HCT116 (cell line): ENCODE measurements at regions not wholly inside any gene's neighbourhood (a gene's known extent, or its start where the extent isn't known, plus 50 kb on each side); places are given as distances from the start of the nearest gene placed in this dataset.

Experiments used
- ATAC-seq: fragments of 200-7000 bp; cut with Tn5 transposase; 2 replicates; pipeline ENCODE4 v1.9.1; 2020; ENCODE audit warnings: mild to moderate bottlenecking, moderate library complexity
- BruUV-seq: library from RNA; stranded (reverse); fragments of 400-500 nt; replicated peaks from 2 replicates; lab custom pipeline; 2021; lab: Mats Ljungman, UMichigan
- CTCF ChIA-PET: fragments of 300-600 bp; sonication (Branson Sonifier 250); formaldehyde crosslinking; loops from one replicate; lab custom pipeline; 2021; ENCODE audit warnings: antibody characterized with exemption; lab: Charles Lee
- POLR2A ChIA-PET: fragments of 300-600, 350-600 bp; sonication (Branson Sonifier 250); formaldehyde crosslinking; loops from one replicate; lab custom pipeline; 2021; ENCODE audit warnings: antibody characterized with exemption; lab: Charles Lee
- RAD21 ChIA-PET, 2 experiments: fragments of 300-600 bp; sonication (Branson Sonifier 250); formaldehyde crosslinking; loops; one replicate each; lab custom pipeline; 2023; ENCODE audit warnings: low total read pairs in 2 of 2; ENCODE audit not compliant: uncharacterized antibody in 2 of 2, unreplicated experiment in 2 of 2, low non-redundant PET in 1 of 2; lab: Charles Lee
- DNase-seq: peaks from one replicate; pipeline ENCODE4 v3.0.0-alpha.2; 2010; ENCODE audit warnings: low read depth, low spot score
- H2AFZ ChIP-seq: fragments of 200-600 bp; shearing (Covaris generic), sonication (generic); 2 replicates; pipeline ENCODE4 v1.6.1; 2017; ENCODE audit warnings: low read depth, mixed run types, mixed read lengths, antibody characterized with exemption, low read length; ENCODE audit not compliant: poor library complexity, severe bottlenecking
- H3K27ac ChIP-seq: 2 replicates; pipeline ENCODE4 v1.5.1; 2012; ENCODE audit warnings: low read depth, low read length
- H3K27me3 ChIP-seq: fragments of 200-600 bp; sonication (generic); 2 replicates; pipeline ENCODE4 v1.6.1; 2016; ENCODE audit warnings: mixed run types, low read length, mixed read lengths; ENCODE audit not compliant: insufficient read depth
- H3K36me3 ChIP-seq, 2 experiments: fragments of 200-500 bp in 1 of 2; fragments of 200-600 bp in 1 of 2; sonication (Bioruptor generic) in 1 of 2; sonication (generic) in 1 of 2; 2 replicates each; pipeline versions ENCODE4 v1.5.1 to v1.6.1; 2014 to 2016; ENCODE audit warnings: low read length in 2 of 2, inconsistent platforms in 1 of 2, mixed read lengths in 1 of 2, mixed run types in 1 of 2; ENCODE audit not compliant: insufficient read depth in 2 of 2, control insufficient read depth in 1 of 2
- H3K4me1 ChIP-seq, 2 experiments: fragments of 200-600 bp in 1 of 2; sonication (generic) in 1 of 2; 2 replicates each; pipeline versions ENCODE4 v1.5.1 to v1.6.1; 2012 to 2017; ENCODE audit warnings: low read length in 2 of 2, inconsistent platforms in 1 of 2, mild to moderate bottlenecking in 1 of 2, mixed read lengths in 1 of 2, mixed run types in 1 of 2, moderate library complexity in 1 of 2; ENCODE audit not compliant: insufficient read depth in 2 of 2, control insufficient read depth in 1 of 2
- H3K4me2 ChIP-seq: fragments of 200-600 bp; sonication (generic); 2 replicates; pipeline ENCODE4 v1.6.1; 2017; ENCODE audit warnings: mixed run types, low read length, mixed read lengths
- H3K4me3 ChIP-seq, 2 experiments: fragments of 200-600 bp in 1 of 2; sonication (generic) in 1 of 2; replicated peaks in 1 of 2; 2 replicates each; pipeline ENCODE4 v1.5.1; 2011 to 2016; ENCODE audit warnings: low read length in 2 of 2, control low read depth in 1 of 2, low read depth in 1 of 2, mild to moderate bottlenecking in 1 of 2, mixed read lengths in 1 of 2, mixed run types in 1 of 2
- H3K79me2 ChIP-seq: fragments of 200-600 bp; sonication (generic); 2 replicates; pipeline ENCODE4 v1.6.1; 2017; ENCODE audit warnings: mild to moderate bottlenecking, mixed run types, low read length, moderate library complexity, mixed read lengths; ENCODE audit not compliant: insufficient read depth
- H3K9ac ChIP-seq: fragments of 200-600 bp; sonication (generic); 2 replicates; pipeline ENCODE4 v1.6.1; 2016; ENCODE audit warnings: low read length, mixed read lengths
- H3K9me2 ChIP-seq: fragments of 200-600 bp; sonication (generic), shearing (Covaris generic); 2 replicates; pipeline ENCODE4 v1.6.1; 2017; ENCODE audit warnings: mixed run types, mild to moderate bottlenecking, moderate library complexity; ENCODE audit not compliant: insufficient read depth
- H3K9me3 ChIP-seq, 2 experiments: fragments of 200-500 bp in 1 of 2; fragments of 200-600 bp in 1 of 2; sonication (Bioruptor generic) in 1 of 2; sonication (generic) in 1 of 2; 2 replicates each; pipeline ENCODE4 v1.6.1; 2014 to 2017; ENCODE audit warnings: low read length in 2 of 2, mixed read lengths in 2 of 2, inconsistent platforms in 1 of 2, low read depth in 1 of 2, mild to moderate bottlenecking in 1 of 2, mixed run types in 1 of 2, moderate library complexity in 1 of 2; ENCODE audit not compliant: control insufficient read depth in 1 of 2, insufficient read depth in 1 of 2
- H4K20me1 ChIP-seq: fragments of 200-600 bp; sonication (generic), shearing (Covaris generic); 2 replicates; pipeline ENCODE4 v1.6.1; 2017; ENCODE audit warnings: mixed run types, mild to moderate bottlenecking, moderate library complexity; ENCODE audit not compliant: insufficient read depth
- CBX3 ChIP-seq: IDR thresholded peaks from 2 replicates; pipeline ENCODE4 v1.6.1; 2012; ENCODE audit warnings: low read depth
- CTCF ChIP-seq, 3 experiments: fragments of 200-600 bp in 1 of 3; sonication (generic) in 1 of 3; IDR thresholded peaks in 2 of 3; conservative IDR thresholded peaks in 1 of 3; 2 replicates each; pipeline ENCODE4 v1.5.1; 2012 to 2017; ENCODE audit warnings: low read depth in 2 of 3, low read length in 2 of 3, antibody characterized with exemption in 1 of 3, borderline replicate concordance in 1 of 3, control low read depth in 1 of 3, mild to moderate bottlenecking in 1 of 3, mixed read lengths in 1 of 3, mixed run types in 1 of 3, moderate library complexity in 1 of 3; ENCODE audit not compliant: insufficient read depth in 1 of 3
- EGR1 ChIP-seq: IDR thresholded peaks from 2 replicates; pipeline ENCODE4 v1.6.1; 2012; ENCODE audit warnings: low read depth
- ELF1 ChIP-seq: IDR thresholded peaks from 2 replicates; pipeline ENCODE4 v1.6.1; 2012; ENCODE audit warnings: low read depth, borderline replicate concordance
- EZH2 ChIP-seq: fragments of 200-600 bp; sonication (generic); IDR thresholded peaks from 2 replicates; pipeline ENCODE4 v1.6.1; 2017; ENCODE audit warnings: antibody characterized with exemption, mixed run types
- FOSL1 ChIP-seq: IDR thresholded peaks from 2 replicates; pipeline ENCODE4 v1.6.1; 2012; ENCODE audit warnings: low read depth
- JUND ChIP-seq: IDR thresholded peaks from 2 replicates; pipeline ENCODE4 v1.6.1; 2012
- MAX ChIP-seq: IDR thresholded peaks from 2 replicates; pipeline ENCODE4 v1.6.1; 2012
- POLR2A ChIP-seq: IDR thresholded peaks from 2 replicates; pipeline ENCODE4 v1.7.0; 2011; ENCODE audit warnings: borderline replicate concordance; ENCODE audit not compliant: insufficient read depth, insufficient read length; ENCODE audit errors: extremely low read depth
- POLR2AphosphoS5 ChIP-seq: IDR thresholded peaks from 2 replicates; pipeline ENCODE4 v1.6.1; 2011; ENCODE audit warnings: mild to moderate bottlenecking, low read depth, low read length, moderate library complexity
- RAD21 ChIP-seq: IDR thresholded peaks from 2 replicates; pipeline ENCODE4 v1.6.1; 2012; ENCODE audit warnings: low read depth, mild to moderate bottlenecking
- SP1 ChIP-seq: IDR thresholded peaks from 2 replicates; pipeline ENCODE4 v1.6.1; 2012; ENCODE audit warnings: low read depth
- TCF7L2 ChIP-seq: IDR thresholded peaks from 2 replicates; pipeline ENCODE4 v1.7.0; 2011; ENCODE audit warnings: borderline replicate concordance, inconsistent platforms; ENCODE audit not compliant: insufficient read depth, insufficient read length; ENCODE audit errors: extremely low read depth
- ZNF274 ChIP-seq: fragments of 200-500 bp; sonication (Bioruptor generic); IDR thresholded peaks from 2 replicates; pipeline ENCODE4 v1.6.1; 2014; ENCODE audit warnings: mild to moderate bottlenecking, low read depth, low read length, inconsistent platforms
- intact Hi-C: fragments of 100-400 bp; cut with micrococcal nuclease; formaldehyde crosslinking; loops from 2 replicates; pipeline ENCODE4 v1.10.0; 2022
- TF ChIP-seq, protein P1 (sequence below): IDR thresholded peaks from 2 replicates; pipeline ENCODE4 v1.6.1; 2012; ENCODE audit warnings: low read depth
- TF ChIP-seq, protein P2 (sequence below): IDR thresholded peaks from 2 replicates; pipeline ENCODE4 v1.6.1; 2011; ENCODE audit warnings: mild to moderate bottlenecking, low read length, moderate library complexity; ENCODE audit not compliant: insufficient replicate concordance; ENCODE audit errors: extremely low read depth

DNA sequence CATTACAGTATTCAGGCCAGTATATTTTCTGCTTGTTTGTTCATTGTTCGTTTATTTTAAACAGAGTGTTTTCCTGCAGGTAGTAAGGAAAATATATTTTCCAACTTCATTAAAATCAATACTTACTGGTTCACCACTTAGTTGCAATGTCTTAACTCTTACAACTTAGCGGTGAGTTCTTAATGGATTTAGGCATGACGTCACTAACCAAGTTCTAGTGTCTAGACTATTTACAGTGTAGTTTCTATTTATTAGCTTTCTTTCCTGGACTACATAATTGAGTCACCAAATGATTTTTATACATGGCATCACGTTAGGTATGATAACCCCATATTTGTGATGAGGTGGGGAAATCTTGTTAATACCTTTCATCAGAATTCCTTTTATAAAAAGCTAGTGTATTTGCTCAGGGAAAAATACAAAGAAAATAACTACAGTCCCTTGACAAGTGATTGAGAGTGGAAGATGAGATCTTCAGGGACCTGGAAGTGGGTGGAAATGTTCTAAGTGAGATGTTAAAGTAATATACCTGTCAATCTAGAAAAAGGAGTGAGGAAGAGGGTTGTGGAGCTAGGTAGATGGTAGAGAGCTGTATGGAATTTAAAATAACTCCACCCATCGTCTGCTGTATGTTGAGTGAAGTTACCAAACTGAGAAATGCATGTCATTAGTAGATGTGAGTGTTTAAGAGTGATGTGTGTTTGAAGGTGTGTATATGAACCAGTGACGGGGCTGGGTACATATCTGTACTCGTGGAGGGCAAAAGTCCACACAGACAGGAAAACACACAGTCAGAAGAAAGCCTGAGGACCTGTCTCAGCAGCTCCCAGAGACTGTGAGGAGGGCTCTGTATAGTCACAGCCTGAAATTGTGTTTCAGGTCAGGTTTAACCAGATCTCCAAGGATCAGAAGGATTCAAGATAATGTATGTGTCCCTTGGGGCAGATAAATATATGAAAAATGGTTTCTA lies 197.6 kb upstream of the ADAMTS5 start:
- CTCF ChIA-PET = no interaction called here
- Histone ChIP-seq H3K4me2 (no peak overlapping the region), H3K36me3 (no peaks in the 10 kb centered on the region), H3K9me3 (peaks cover 14 to 25% of the 10 kb centered on the region in 2 experiments; a peak in 3 of 4 replicates), H3K27ac (no peak overlapping the region), H3K79me2 (no peaks in the 10 kb centered on the region), H3K9ac (no peak overlapping the region), H3K4me1 (no peaks in the 10 kb centered on the region), H3K27me3 (no peaks in the 10 kb centered on the region), H2AFZ (no peak overlapping the region)
- no peak for ATAC-seq
- intact Hi-C loops = no loop called here
- TF ChIP-seq RAD21 = no peak
- no peak for TF ChIP-seq CBX3
- no peak for TF ChIP-seq EZH2
- no peak for TF ChIP-seq TCF7L2
- TF ChIP-seq ELF1 = no peak
- no peak for TF ChIP-seq FOSL1
- TF ChIP-seq POLR2AphosphoS5 = no peak
- TF ChIP-seq, protein P1, sequence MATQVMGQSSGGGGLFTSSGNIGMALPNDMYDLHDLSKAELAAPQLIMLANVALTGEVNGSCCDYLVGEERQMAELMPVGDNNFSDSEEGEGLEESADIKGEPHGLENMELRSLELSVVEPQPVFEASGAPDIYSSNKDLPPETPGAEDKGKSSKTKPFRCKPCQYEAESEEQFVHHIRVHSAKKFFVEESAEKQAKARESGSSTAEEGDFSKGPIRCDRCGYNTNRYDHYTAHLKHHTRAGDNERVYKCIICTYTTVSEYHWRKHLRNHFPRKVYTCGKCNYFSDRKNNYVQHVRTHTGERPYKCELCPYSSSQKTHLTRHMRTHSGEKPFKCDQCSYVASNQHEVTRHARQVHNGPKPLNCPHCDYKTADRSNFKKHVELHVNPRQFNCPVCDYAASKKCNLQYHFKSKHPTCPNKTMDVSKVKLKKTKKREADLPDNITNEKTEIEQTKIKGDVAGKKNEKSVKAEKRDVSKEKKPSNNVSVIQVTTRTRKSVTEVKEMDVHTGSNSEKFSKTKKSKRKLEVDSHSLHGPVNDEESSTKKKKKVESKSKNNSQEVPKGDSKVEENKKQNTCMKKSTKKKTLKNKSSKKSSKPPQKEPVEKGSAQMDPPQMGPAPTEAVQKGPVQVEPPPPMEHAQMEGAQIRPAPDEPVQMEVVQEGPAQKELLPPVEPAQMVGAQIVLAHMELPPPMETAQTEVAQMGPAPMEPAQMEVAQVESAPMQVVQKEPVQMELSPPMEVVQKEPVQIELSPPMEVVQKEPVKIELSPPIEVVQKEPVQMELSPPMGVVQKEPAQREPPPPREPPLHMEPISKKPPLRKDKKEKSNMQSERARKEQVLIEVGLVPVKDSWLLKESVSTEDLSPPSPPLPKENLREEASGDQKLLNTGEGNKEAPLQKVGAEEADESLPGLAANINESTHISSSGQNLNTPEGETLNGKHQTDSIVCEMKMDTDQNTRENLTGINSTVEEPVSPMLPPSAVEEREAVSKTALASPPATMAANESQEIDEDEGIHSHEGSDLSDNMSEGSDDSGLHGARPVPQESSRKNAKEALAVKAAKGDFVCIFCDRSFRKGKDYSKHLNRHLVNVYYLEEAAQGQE = no peak
- no peak for TF ChIP-seq MAX
- TF ChIP-seq CTCF (IDR thresholded peaks at IDR 0.05 in 2 of 3, conservative IDR thresholded peaks at IDR 0.05 in 1 of 3; ENCODE audit: borderline replicate concordance in 1 of 3, insufficient read depth in 1 of 3, low read depth in 2 of 3, low read length in 2 of 3) = no peak
- no peak for TF ChIP-seq POLR2A
- TF ChIP-seq SP1 = no peak
- no peak for TF ChIP-seq EGR1
- TF ChIP-seq, protein P2, sequence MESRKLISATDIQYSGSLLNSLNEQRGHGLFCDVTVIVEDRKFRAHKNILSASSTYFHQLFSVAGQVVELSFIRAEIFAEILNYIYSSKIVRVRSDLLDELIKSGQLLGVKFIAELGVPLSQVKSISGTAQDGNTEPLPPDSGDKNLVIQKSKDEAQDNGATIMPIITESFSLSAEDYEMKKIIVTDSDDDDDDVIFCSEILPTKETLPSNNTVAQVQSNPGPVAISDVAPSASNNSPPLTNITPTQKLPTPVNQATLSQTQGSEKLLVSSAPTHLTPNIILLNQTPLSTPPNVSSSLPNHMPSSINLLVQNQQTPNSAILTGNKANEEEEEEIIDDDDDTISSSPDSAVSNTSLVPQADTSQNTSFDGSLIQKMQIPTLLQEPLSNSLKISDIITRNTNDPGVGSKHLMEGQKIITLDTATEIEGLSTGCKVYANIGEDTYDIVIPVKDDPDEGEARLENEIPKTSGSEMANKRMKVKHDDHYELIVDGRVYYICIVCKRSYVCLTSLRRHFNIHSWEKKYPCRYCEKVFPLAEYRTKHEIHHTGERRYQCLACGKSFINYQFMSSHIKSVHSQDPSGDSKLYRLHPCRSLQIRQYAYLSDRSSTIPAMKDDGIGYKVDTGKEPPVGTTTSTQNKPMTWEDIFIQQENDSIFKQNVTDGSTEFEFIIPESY = no peak
- no peak for TF ChIP-seq ZNF274
- TF ChIP-seq JUND = no peak
- TF ChIP-seq, all 23 proteins: peak for 0
- DNase-seq = no peak
- RAD21 ChIA-PET = no interaction called here
- Histone ChIP-seq H4K20me1 (no peaks in the 10 kb centered on the region), H3K4me3 (no peak overlapping the region), H3K9me2 (no peaks in the 10 kb centered on the region)
- POLR2A ChIA-PET = no interaction called here
- no TSS peak for BruUV-seq
